Panc1 (cell line): ENCODE measurements at regions not wholly inside any gene's neighbourhood (a gene's known extent, or its start where the extent isn't known, plus 50 kb on each side); places are given as distances from the start of the nearest gene placed in this dataset.

Experiments
- ATAC-seq: fragments of 200-7000 bp; cut with Tn5 transposase; 2 replicates; pipeline ENCODE4 v1.9.1; 2020; ENCODE audit warnings: mild to moderate bottlenecking, moderate library complexity
- BruUV-seq: library from RNA; stranded (reverse); fragments of 400-500 nt; replicated peaks from 2 replicates; lab custom pipeline; 2021; lab: Mats Ljungman, UMichigan
- CTCF ChIA-PET: fragments of 300-600 bp; sonication (Branson Sonifier 250); formaldehyde crosslinking; loops from one replicate; lab custom pipeline; 2022; ENCODE audit warnings: antibody characterized with exemption; lab: Charles Lee
- POLR2A ChIA-PET: fragments of 300-600 bp; sonication (Branson Sonifier 250); formaldehyde crosslinking; loops from one replicate; lab custom pipeline; 2022; ENCODE audit warnings: antibody characterized with exemption; lab: Charles Lee
- DNase-seq: peaks from one replicate; pipeline ENCODE4 v3.0.0-alpha.2; 2010; ENCODE audit warnings: low read depth, low spot score
- H3K27ac ChIP-seq: 2 replicates; pipeline ENCODE4 v1.5.1; 2011; ENCODE audit warnings: mild to moderate bottlenecking, low read length, inconsistent platforms
- H3K27me3 ChIP-seq: fragments of 200-500 bp; sonication (Bioruptor generic); 2 replicates; pipeline ENCODE4 v1.6.0; 2014; ENCODE audit warnings: low read length, inconsistent platforms; ENCODE audit not compliant: control insufficient read depth, insufficient read depth
- H3K36me3 ChIP-seq: fragments of 200-500 bp; sonication (Bioruptor generic); 2 replicates; pipeline ENCODE4 v1.5.1; 2014; ENCODE audit warnings: inconsistent platforms, mild to moderate bottlenecking, low read length, moderate library complexity; ENCODE audit not compliant: control insufficient read depth, insufficient read depth
- H3K4me1 ChIP-seq: 2 replicates; pipeline ENCODE4 v1.5.1; 2011; ENCODE audit warnings: inconsistent platforms, mild to moderate bottlenecking, low read length, moderate library complexity; ENCODE audit not compliant: control insufficient read depth, insufficient read depth
- H3K4me3 ChIP-seq, 2 experiments: 2 replicates each; pipeline ENCODE4 v1.5.1; 2011 to 2012; ENCODE audit warnings: low read depth in 2 of 2, low read length in 2 of 2, mild to moderate bottlenecking in 2 of 2, inconsistent platforms in 1 of 2, moderate library complexity in 1 of 2
- H3K9me3 ChIP-seq: fragments of 200-500 bp; sonication (Bioruptor generic); 2 replicates; pipeline ENCODE4 v1.5.1; 2014; ENCODE audit warnings: low read depth, mild to moderate bottlenecking, inconsistent platforms, low read length, moderate library complexity; ENCODE audit not compliant: control insufficient read depth, insufficient read depth
- POLR2AphosphoS5 ChIP-seq: IDR thresholded peaks from 2 replicates; pipeline ENCODE4 v1.6.1; 2012; ENCODE audit warnings: mild to moderate bottlenecking, low read depth, low read length, moderate library complexity
- SIN3A ChIP-seq: IDR thresholded peaks from 2 replicates; pipeline ENCODE4 v1.6.1; 2012; ENCODE audit warnings: low read depth, mild to moderate bottlenecking, low read length, moderate library complexity, borderline replicate concordance; ENCODE audit not compliant: insufficient read depth
- TCF7L2 ChIP-seq: IDR thresholded peaks from 2 replicates; pipeline ENCODE4 v1.6.1; 2011; ENCODE audit warnings: mild to moderate bottlenecking, low read depth, low read length, inconsistent platforms
- in situ Hi-C: cut with HindIII; loops from 2 replicates; pipeline ENCODE4 v1.10.0; 2016; ENCODE audit warnings: low sequenced_read_pairs, low pct_unique_long_range_greater_than_20kb
- intact Hi-C: fragments of 100-400 bp; cut with micrococcal nuclease; formaldehyde crosslinking; loops from one replicate; pipeline ENCODE4 v1.10.0; 2022; ENCODE audit not compliant: unreplicated experiment
- TF ChIP-seq, protein P1 (sequence below): fragments of 450-650 bp; IDR thresholded peaks from 2 replicates; pipeline ENCODE4 v1.5.1; 2017; ENCODE audit warnings: mild to moderate bottlenecking
- TF ChIP-seq, protein P2 (sequence below), 2 experiments: IDR thresholded peaks; 2 replicates each; pipeline ENCODE4 v1.6.1; 2011 to 2012; ENCODE audit warnings: low read depth in 2 of 2, control low read depth in 1 of 2, low read length in 1 of 2, mild to moderate bottlenecking in 1 of 2, moderate library complexity in 1 of 2; ENCODE audit not compliant: insufficient read depth in 1 of 2

DNA sequence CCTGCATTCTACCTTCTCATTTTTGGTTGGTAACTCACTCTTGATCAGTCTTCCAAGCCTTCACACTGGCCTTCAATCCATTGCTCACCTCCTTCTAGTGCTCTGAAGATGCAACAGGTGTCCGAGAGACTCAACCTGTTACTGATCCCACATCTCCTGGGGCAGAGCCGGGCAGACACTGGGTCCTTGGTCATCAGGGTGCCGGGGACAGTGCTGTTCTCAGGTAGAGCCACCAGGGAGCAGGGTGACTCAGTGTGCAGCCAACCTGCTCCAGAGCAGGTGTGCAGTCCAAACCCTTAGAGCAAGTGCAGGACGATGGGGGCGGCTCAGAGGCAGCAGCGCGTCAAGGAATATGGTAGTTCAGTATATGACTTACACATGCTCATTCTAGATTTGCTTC is 188.4 kb downstream of the DHX15 start:
- ChIA-PET POLR2A (no interaction called here), CTCF (no interaction called here)
- DNase-seq: no peak
- TF ChIP-seq TCF7L2: no peak
- TF ChIP-seq POLR2AphosphoS5: no peak
- TF ChIP-seq, protein P1, sequence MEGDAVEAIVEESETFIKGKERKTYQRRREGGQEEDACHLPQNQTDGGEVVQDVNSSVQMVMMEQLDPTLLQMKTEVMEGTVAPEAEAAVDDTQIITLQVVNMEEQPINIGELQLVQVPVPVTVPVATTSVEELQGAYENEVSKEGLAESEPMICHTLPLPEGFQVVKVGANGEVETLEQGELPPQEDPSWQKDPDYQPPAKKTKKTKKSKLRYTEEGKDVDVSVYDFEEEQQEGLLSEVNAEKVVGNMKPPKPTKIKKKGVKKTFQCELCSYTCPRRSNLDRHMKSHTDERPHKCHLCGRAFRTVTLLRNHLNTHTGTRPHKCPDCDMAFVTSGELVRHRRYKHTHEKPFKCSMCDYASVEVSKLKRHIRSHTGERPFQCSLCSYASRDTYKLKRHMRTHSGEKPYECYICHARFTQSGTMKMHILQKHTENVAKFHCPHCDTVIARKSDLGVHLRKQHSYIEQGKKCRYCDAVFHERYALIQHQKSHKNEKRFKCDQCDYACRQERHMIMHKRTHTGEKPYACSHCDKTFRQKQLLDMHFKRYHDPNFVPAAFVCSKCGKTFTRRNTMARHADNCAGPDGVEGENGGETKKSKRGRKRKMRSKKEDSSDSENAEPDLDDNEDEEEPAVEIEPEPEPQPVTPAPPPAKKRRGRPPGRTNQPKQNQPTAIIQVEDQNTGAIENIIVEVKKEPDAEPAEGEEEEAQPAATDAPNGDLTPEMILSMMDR: no peak
- TF ChIP-seq SIN3A: no peak
- BruUV-seq: no TSS peak
- Histone ChIP-seq H3K27me3 (no peaks in the 10 kb centered on the region), H3K9me3 (no peaks in the 10 kb centered on the region), H3K27ac (no peak overlapping the region), H3K4me3 (no peak overlapping the region), H3K4me1 (no peaks in the 10 kb centered on the region), H3K36me3 (no peaks in the 10 kb centered on the region)
- no peak for ATAC-seq
- in situ Hi-C loops (no loop called here), intact Hi-C loops (no loop called here)

DNA sequence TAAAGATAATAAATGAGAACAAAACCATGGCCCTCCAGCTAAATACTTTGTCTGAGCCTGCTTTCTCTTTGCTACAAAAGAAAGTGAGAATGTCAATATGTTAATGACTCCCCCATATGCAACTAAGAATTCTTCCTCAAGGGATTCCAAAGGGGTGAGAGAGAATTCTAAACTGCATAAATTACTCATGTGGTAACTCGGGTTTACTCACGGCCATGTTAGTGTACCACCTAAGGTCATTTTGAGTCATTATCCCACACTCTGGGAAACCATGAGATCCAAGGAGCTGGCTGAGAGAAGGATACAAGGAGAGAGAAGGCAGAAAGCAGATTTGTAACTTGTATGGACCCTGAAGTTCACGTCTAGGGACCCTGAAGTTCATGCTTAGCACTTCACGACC is 190.3 kb downstream of the DHX15 start:
- H3K4me3 ChIP-seq: no peak overlapping the region
- H3K27me3 ChIP-seq: no peaks in the 10 kb centered on the region
- ChIA-PET POLR2A (no interaction called here), CTCF (no interaction called here)
- DNase-seq (no peak), ATAC-seq (no peak)
- BruUV-seq: no TSS peak
- H3K4me1 ChIP-seq: no peaks in the 10 kb centered on the region
- in situ Hi-C loops (no loop called here), intact Hi-C loops (no loop called here)
- no peaks in the 10 kb centered on the region for H3K36me3 ChIP-seq
- TF ChIP-seq, protein P1: no peak
- TF ChIP-seq TCF7L2 (no peak), SIN3A (no peak), POLR2AphosphoS5 (no peak)
- TF ChIP-seq, protein P2, sequence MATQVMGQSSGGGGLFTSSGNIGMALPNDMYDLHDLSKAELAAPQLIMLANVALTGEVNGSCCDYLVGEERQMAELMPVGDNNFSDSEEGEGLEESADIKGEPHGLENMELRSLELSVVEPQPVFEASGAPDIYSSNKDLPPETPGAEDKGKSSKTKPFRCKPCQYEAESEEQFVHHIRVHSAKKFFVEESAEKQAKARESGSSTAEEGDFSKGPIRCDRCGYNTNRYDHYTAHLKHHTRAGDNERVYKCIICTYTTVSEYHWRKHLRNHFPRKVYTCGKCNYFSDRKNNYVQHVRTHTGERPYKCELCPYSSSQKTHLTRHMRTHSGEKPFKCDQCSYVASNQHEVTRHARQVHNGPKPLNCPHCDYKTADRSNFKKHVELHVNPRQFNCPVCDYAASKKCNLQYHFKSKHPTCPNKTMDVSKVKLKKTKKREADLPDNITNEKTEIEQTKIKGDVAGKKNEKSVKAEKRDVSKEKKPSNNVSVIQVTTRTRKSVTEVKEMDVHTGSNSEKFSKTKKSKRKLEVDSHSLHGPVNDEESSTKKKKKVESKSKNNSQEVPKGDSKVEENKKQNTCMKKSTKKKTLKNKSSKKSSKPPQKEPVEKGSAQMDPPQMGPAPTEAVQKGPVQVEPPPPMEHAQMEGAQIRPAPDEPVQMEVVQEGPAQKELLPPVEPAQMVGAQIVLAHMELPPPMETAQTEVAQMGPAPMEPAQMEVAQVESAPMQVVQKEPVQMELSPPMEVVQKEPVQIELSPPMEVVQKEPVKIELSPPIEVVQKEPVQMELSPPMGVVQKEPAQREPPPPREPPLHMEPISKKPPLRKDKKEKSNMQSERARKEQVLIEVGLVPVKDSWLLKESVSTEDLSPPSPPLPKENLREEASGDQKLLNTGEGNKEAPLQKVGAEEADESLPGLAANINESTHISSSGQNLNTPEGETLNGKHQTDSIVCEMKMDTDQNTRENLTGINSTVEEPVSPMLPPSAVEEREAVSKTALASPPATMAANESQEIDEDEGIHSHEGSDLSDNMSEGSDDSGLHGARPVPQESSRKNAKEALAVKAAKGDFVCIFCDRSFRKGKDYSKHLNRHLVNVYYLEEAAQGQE (IDR thresholded peaks at IDR 0.05; ENCODE audit: insufficient read depth in 1 of 2, low read depth in 2 of 2, low read length in 1 of 2): no peak
- no peak overlapping the region for H3K27ac ChIP-seq
- no peaks in the 10 kb centered on the region for H3K9me3 ChIP-seq

DNA sequence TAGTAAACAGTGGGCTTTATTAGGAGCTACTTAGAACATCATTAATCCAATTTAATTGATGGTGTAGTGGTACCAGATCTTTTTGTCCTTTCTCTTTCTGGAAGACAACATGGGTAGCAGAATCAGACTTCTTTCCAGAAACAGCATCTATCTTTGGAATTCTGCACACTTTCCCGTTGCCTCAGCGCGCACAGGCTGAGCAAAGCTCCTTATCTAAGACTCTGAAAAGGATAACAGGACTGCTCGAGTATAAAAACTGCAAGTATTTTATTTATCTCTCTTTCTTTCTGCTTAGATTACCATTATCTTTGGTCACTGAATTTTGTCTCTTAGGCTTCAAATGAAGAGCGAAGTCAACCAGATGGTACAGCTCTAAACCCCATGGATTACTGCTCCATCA is 191.7 kb downstream of the DHX15 start:
- ChIA-PET POLR2A (no interaction called here), CTCF (no interaction called here)
- H3K36me3 ChIP-seq: no peaks in the 10 kb centered on the region
- TF ChIP-seq POLR2AphosphoS5: no peak
- H3K27ac ChIP-seq: no peak overlapping the region
- intact Hi-C loops: no loop called here
- no peaks in the 10 kb centered on the region for H3K9me3 ChIP-seq
- H3K4me3 ChIP-seq: no peak overlapping the region
- ATAC-seq: no peak
- in situ Hi-C loops: no loop called here
- H3K27me3 ChIP-seq: no peaks in the 10 kb centered on the region
- no peaks in the 10 kb centered on the region for H3K4me1 ChIP-seq
- DNase-seq: no peak
- BruUV-seq: no TSS peak
